Activated CD4-positive, alpha-beta T cell treated with anti-CD3 and anti-CD28 coated beads, Interleukin-2, amount 50 U/mL, for 24 hours (primary cell): ENCODE measurements at regions not wholly inside any gene's neighbourhood (a gene's known extent, or its start where the extent isn't known, plus 50 kb on each side); places are given as distances from the start of the nearest gene placed in this dataset.
"Not testable (repeated sequence)": the region's sequence is repeated elsewhere in the genome, so short reads cannot be mapped to it uniquely, and the experiment has no call there.

Experiments
- DNase-seq, 2 donors: peaks; one replicate each; pipeline ENCODE4 v3.0.0-alpha.2; 2020; ENCODE audit warnings: low read depth in 1 of 2, low spot score in 1 of 2

GRCh38 chr2:58720033-58720769 lies 479.1 kb upstream of the FANCL start:
- DNase-seq = no peak

GRCh38 chr2:58715344-58715743 lies 474.2 kb upstream of the FANCL start:
- DNase-seq = no peak

GRCh38 chr2:58714238-58714637 lies 473.1 kb upstream of the FANCL start:
- no peak for DNase-seq

GRCh38 chr2:58710795-58711279 lies 469.7 kb upstream of the FANCL start:
- DNase-seq = no peak

- no peak for DNase-seq
Observed at GRCh38 chr2:58709687-58710354, 468.7 kb upstream of the FANCL start.

- DNase-seq = no peak
Observed at GRCh38 chr2:58709274-58709673, 468.1 kb upstream of the FANCL start.

- no peak for DNase-seq
Observed at GRCh38 chr2:58708565-58708964, 467.4 kb upstream of the FANCL start.

GRCh38 chr2:58702302-58702885 lies 461.3 kb upstream of the FANCL start:
- no peak for DNase-seq

- no peak for DNase-seq
Observed at GRCh38 chr2:58701688-58702301, 460.7 kb upstream of the FANCL start.

GRCh38 chr2:58700591-58700990 lies 459.5 kb upstream of the FANCL start:
- no peak for DNase-seq

GRCh38 chr2:58699411-58699810 lies 458.3 kb upstream of the FANCL start:
- no peak for DNase-seq

GRCh38 chr2:58698620-58699019 lies 457.5 kb upstream of the FANCL start:
- DNase-seq = no peak

GRCh38 chr2:58694114-58694513 lies 453.0 kb upstream of the FANCL start:
- not testable (repeated sequence) for DNase-seq

- DNase-seq = not testable (repeated sequence)
Observed at GRCh38 chr2:58691041-58691440, 449.9 kb upstream of the FANCL start.

GRCh38 chr2:58688813-58689212 lies 447.7 kb upstream of the FANCL start:
- no peak for DNase-seq

- DNase-seq = no peak
Observed at GRCh38 chr2:58686776-58687175, 445.7 kb upstream of the FANCL start.

- no peak for DNase-seq
Observed at GRCh38 chr2:58680755-58681310, 439.7 kb upstream of the FANCL start.

- no peak for DNase-seq
Observed at GRCh38 chr2:58677748-58678147, 436.6 kb upstream of the FANCL start.

GRCh38 chr2:58671675-58672074 lies 430.6 kb upstream of the FANCL start:
- no peak for DNase-seq

GRCh38 chr2:58669998-58670397 lies 428.9 kb upstream of the FANCL start:
- DNase-seq = no peak

- DNase-seq = no peak
Observed at GRCh38 chr2:58667137-58667774, 426.1 kb upstream of the FANCL start.
